IMR-90 (cell line): ENCODE measurements at regions not wholly inside any gene's neighbourhood (a gene's known extent, or its start where the extent isn't known, plus 50 kb on each side); places are given as distances from the start of the nearest gene placed in this dataset.

Source experiments
- ATAC-seq: fragments of 200-7000 bp; cut with Tn5 transposase; 2 replicates; pipeline ENCODE4 v1.9.1; 2020; ENCODE audit warnings: low read depth, mild to moderate bottlenecking, moderate library complexity
- BruUV-seq: library from RNA; stranded (reverse); fragments of 400-500 nt; replicated peaks from 2 replicates; lab custom pipeline; 2021; lab: Mats Ljungman, UMichigan
- CTCF ChIA-PET: fragments of 300-600 bp; formaldehyde crosslinking; extraction: SDS; loops from one replicate; lab custom pipeline; 2021; ENCODE audit warnings: antibody characterized with exemption; lab: Yijun Ruan, JAX
- POLR2A ChIA-PET: fragments of 300-600 bp; sonication (Branson Sonifier 250); formaldehyde crosslinking; loops from one replicate; lab custom pipeline; 2022; ENCODE audit warnings: antibody characterized with exemption; ENCODE audit not compliant: unreplicated experiment; lab: Charles Lee
- DNase-seq: peaks from one replicate; pipeline ENCODE4 v3.0.0; 2013
- H2AFZ ChIP-seq: replicated peaks from 2 replicates; pipeline ENCODE3; 2013; ENCODE audit warnings: low read length, mild to moderate bottlenecking; ENCODE audit not compliant: poor library complexity
- H2AK5ac ChIP-seq: 2 replicates; pipeline ENCODE4 v1.6.1; 2013; ENCODE audit warnings: low read depth, low read length, inconsistent platforms
- H2AK9ac ChIP-seq: replicated peaks from 2 replicates; pipeline ENCODE3; 2013; ENCODE audit warnings: mild to moderate bottlenecking, low read depth, low read length, moderate library complexity; ENCODE audit not compliant: poor library complexity
- H2BK120ac ChIP-seq: 2 replicates; pipeline ENCODE4 v1.6.1; 2013; ENCODE audit warnings: low read depth, low read length, inconsistent platforms
- H2BK15ac ChIP-seq: 3 replicates; pipeline ENCODE4 v1.6.1; 2013; ENCODE audit warnings: low read depth, low read length, inconsistent platforms
- H2BK20ac ChIP-seq: 2 replicates; pipeline ENCODE4 v1.6.1; 2013; ENCODE audit warnings: low read depth, mild to moderate bottlenecking, inconsistent platforms, low read length, moderate library complexity
- H2BK5ac ChIP-seq: 2 replicates; pipeline ENCODE4 v1.6.1; 2013; ENCODE audit warnings: mild to moderate bottlenecking, low read depth, low read length, inconsistent platforms; ENCODE audit not compliant: poor library complexity, severe bottlenecking
- H3K14ac ChIP-seq: replicated peaks from 2 replicates; pipeline ENCODE4 v1.6.1; 2013; ENCODE audit warnings: low read depth, low read length, inconsistent platforms
- H3K18ac ChIP-seq: 2 replicates; pipeline ENCODE4 v1.6.1; 2013; ENCODE audit warnings: low read depth, low read length, control low read depth
- H3K23ac ChIP-seq: 2 replicates; pipeline ENCODE4 v1.6.1; 2013; ENCODE audit warnings: low read depth, low read length, inconsistent platforms
- H3K27ac ChIP-seq: 2 replicates; pipeline ENCODE4 v1.5.1; 2013; ENCODE audit warnings: mild to moderate bottlenecking, control low read depth, low read length; ENCODE audit not compliant: insufficient read depth
- H3K27me3 ChIP-seq: 2 replicates; pipeline ENCODE4 v1.6.1; 2013; ENCODE audit warnings: low read length; ENCODE audit not compliant: control insufficient read depth, insufficient read depth
- H3K36me3 ChIP-seq: 2 replicates; pipeline ENCODE4 v1.6.1; 2013; ENCODE audit warnings: low read length, mixed read lengths; ENCODE audit not compliant: control insufficient read depth, insufficient read depth
- H3K4ac ChIP-seq: 2 replicates; pipeline ENCODE4 v1.6.1; 2013; ENCODE audit warnings: low read depth, low read length, inconsistent platforms
- H3K4me1 ChIP-seq: 2 replicates; pipeline ENCODE4 v1.6.1; 2013; ENCODE audit warnings: low read length, mixed read lengths; ENCODE audit not compliant: control insufficient read depth, insufficient read depth
- H3K4me2 ChIP-seq: 2 replicates; pipeline ENCODE4 v1.6.1; 2013; ENCODE audit warnings: low read depth, mild to moderate bottlenecking, control low read depth, low read length, moderate library complexity
- H3K4me3 ChIP-seq: 2 replicates; pipeline ENCODE4 v1.5.1; 2013; ENCODE audit warnings: low read depth, mild to moderate bottlenecking, control low read depth, low read length, moderate library complexity; ENCODE audit not compliant: insufficient read depth
- H3K56ac ChIP-seq: 2 replicates; pipeline ENCODE4 v1.6.1; 2013; ENCODE audit warnings: low read length, inconsistent platforms; ENCODE audit not compliant: insufficient read depth; ENCODE audit errors: extremely low read depth
- H3K79me1 ChIP-seq, 2 experiments: 2 replicates each; pipeline ENCODE4 v1.6.1; 2013; ENCODE audit warnings: low read length in 2 of 2, inconsistent platforms in 1 of 2, low read depth in 1 of 2
- H3K9ac ChIP-seq: 2 replicates; pipeline ENCODE4 v1.6.1; 2013; ENCODE audit warnings: low read depth, low read length, control low read depth
- H3K9me1 ChIP-seq: 2 replicates; pipeline ENCODE4 v1.6.1; 2013; ENCODE audit warnings: low read length, inconsistent platforms; ENCODE audit not compliant: insufficient read depth
- H3K9me3 ChIP-seq: 2 replicates; pipeline ENCODE4 v1.6.1; 2013; ENCODE audit warnings: low read length; ENCODE audit not compliant: control insufficient read depth, insufficient read depth
- H4K20me1 ChIP-seq: 2 replicates; pipeline ENCODE4 v1.6.1; 2013; ENCODE audit warnings: low read length, inconsistent platforms; ENCODE audit not compliant: insufficient read depth
- H4K5ac ChIP-seq: 2 replicates; pipeline ENCODE4 v1.6.1; 2013; ENCODE audit warnings: mild to moderate bottlenecking, low read depth, low read length, control low read depth
- H4K8ac ChIP-seq, 2 experiments: 2 replicates each; pipeline ENCODE4 v1.6.1; 2013; ENCODE audit warnings: low read depth in 2 of 2, low read length in 2 of 2, control low read depth in 1 of 2, inconsistent platforms in 1 of 2
- H4K91ac ChIP-seq: 2 replicates; pipeline ENCODE4 v1.6.1; 2013; ENCODE audit warnings: low read depth, low read length, inconsistent platforms; ENCODE audit not compliant: insufficient read depth
- BHLHE40 ChIP-seq: fragments of 150-350 bp; IDR thresholded peaks from 2 replicates; pipeline ENCODE4 v1.6.1; 2016; ENCODE audit warnings: mild to moderate bottlenecking, low read depth, low read length
- CEBPB ChIP-seq: IDR thresholded peaks from 2 replicates; pipeline ENCODE4 v1.6.1; 2012; ENCODE audit warnings: low read depth, low read length, improper control_type of control experiment
- ELK1 ChIP-seq: fragments of 150-350 bp; IDR thresholded peaks from 2 replicates; pipeline ENCODE4 v1.6.1; 2016; ENCODE audit warnings: low read depth, mild to moderate bottlenecking, low read length, moderate library complexity, borderline replicate concordance
- FOS ChIP-seq: fragments of 150-350 bp; IDR thresholded peaks from 2 replicates; pipeline ENCODE4 v1.6.1; 2016; ENCODE audit warnings: low read depth, low read length
- MAFK ChIP-seq: IDR thresholded peaks from 2 replicates; pipeline ENCODE4 v1.6.1; 2012; ENCODE audit warnings: low read depth, low read length, improper control_type of control experiment
- MAZ ChIP-seq: IDR thresholded peaks from 2 replicates; pipeline ENCODE4 v1.6.1; 2012; ENCODE audit warnings: low read depth, mild to moderate bottlenecking, low read length, improper control_type of control experiment, moderate library complexity, borderline replicate concordance
- NFE2L2 ChIP-seq: fragments of 150-350 bp; IDR thresholded peaks from 2 replicates; pipeline ENCODE4 v1.6.1; 2016; ENCODE audit warnings: low read depth, mild to moderate bottlenecking, low read length
- RAD21 ChIP-seq: IDR thresholded peaks from 2 replicates; pipeline ENCODE4 v1.6.1; 2012; ENCODE audit warnings: low read length, improper control_type of control experiment
- RCOR1 ChIP-seq: IDR thresholded peaks from 2 replicates; pipeline ENCODE4 v1.6.1; 2012; ENCODE audit warnings: mild to moderate bottlenecking, low read length, improper control_type of control experiment; ENCODE audit not compliant: insufficient replicate concordance
- SMC3 ChIP-seq: fragments of 150-350 bp; IDR thresholded peaks from 2 replicates; pipeline ENCODE4 v1.6.1; 2016; ENCODE audit warnings: low read depth, mild to moderate bottlenecking, antibody characterized with exemption, low read length, moderate library complexity
- USF2 ChIP-seq: fragments of 150-350 bp; IDR thresholded peaks from 2 replicates; pipeline ENCODE4 v1.6.1; 2017; ENCODE audit warnings: mild to moderate bottlenecking, antibody characterized with exemption, low read length, low read depth
- WGBS, 2 experiments: methylation state at CpG; one replicate each; pipeline versions ENCODE4 v1.1.5 to v1.1.7; 2013; ENCODE audit warnings: missing lambda C conversion rate in 2 of 2; ENCODE audit not compliant: insufficient read length in 1 of 2; ENCODE audit errors: extremely low coverage in 2 of 2; 5-methylcytosine and 5-hydroxymethylcytosine counted together
- dilution Hi-C: fragments of 300-500 bp; cut with HindIII; formaldehyde crosslinking; loops from one replicate; pipeline ENCODE4 v1.14.3; 2018; ENCODE audit warnings: low sequenced_read_pairs; ENCODE audit not compliant: unreplicated experiment
- in situ Hi-C: fragments of 300-500 bp; cut with MboI; formaldehyde crosslinking; loops from 3 replicates; pipeline ENCODE4 v1.14.3; 2019; ENCODE audit warnings: low sequenced_read_pairs, inconsistent platforms, mixed read lengths
- intact Hi-C: fragments of 100-400 bp; cut with micrococcal nuclease; formaldehyde crosslinking; loops from 2 replicates; pipeline ENCODE4 v1.10.0; 2022
- TF ChIP-seq, protein P1 (sequence below): conservative IDR thresholded peaks from 2 replicates; pipeline ENCODE4 v1.5.1; 2012; ENCODE audit warnings: mild to moderate bottlenecking, low read depth, low read length, improper control_type of control experiment

GRCh38 chr12:115380546-115381120, 696.7 kb upstream of the TBX3 start:
- Histone ChIP-seq H3K14ac (no peak overlapping the region), H3K9me3 (no peaks in the 10 kb centered on the region), H3K4ac (no peak overlapping the region), H3K36me3 (no peaks in the 10 kb centered on the region), H3K79me1 (no peaks in the 10 kb centered on the region), H3K9me1 (peaks cover 6% of the 10 kb centered on the region; the same call in 1 of the 2 replicates), H2BK20ac (no peak overlapping the region), H3K27me3 (peaks cover 3% of the 10 kb centered on the region; the same call in 1 of the 2 replicates), H3K23ac (no peak overlapping the region), H4K5ac (no peak overlapping the region), H3K4me1 (peaks cover 2% of the 10 kb centered on the region), H3K27ac (no peak overlapping the region), H2BK5ac (no peak overlapping the region), H4K91ac (no peak overlapping the region), H3K4me2 (no peak overlapping the region), H2AK5ac (no peak overlapping the region), H2AK9ac (no peak overlapping the region), H2AFZ (no peak overlapping the region), H2BK15ac (no peak overlapping the region), H3K18ac (no peak overlapping the region), H3K56ac (no peak overlapping the region), H4K8ac (no peak overlapping the region), H2BK120ac (no peak overlapping the region), H4K20me1 (no peaks in the 10 kb centered on the region), H3K9ac (no peak overlapping the region), H3K4me3 (no peak overlapping the region)
- intact Hi-C loops = no loop called here
- DNase-seq = no peak
- no peak for ATAC-seq
- BruUV-seq = no TSS peak
- in situ Hi-C loops = no loop called here
- ChIA-PET POLR2A (no interaction called here), CTCF (no interaction called here)
- no peak for TF ChIP-seq RCOR1
- no peak for TF ChIP-seq ELK1
- TF ChIP-seq MAZ = no peak
- no peak for TF ChIP-seq MAFK
- TF ChIP-seq, protein P1, sequence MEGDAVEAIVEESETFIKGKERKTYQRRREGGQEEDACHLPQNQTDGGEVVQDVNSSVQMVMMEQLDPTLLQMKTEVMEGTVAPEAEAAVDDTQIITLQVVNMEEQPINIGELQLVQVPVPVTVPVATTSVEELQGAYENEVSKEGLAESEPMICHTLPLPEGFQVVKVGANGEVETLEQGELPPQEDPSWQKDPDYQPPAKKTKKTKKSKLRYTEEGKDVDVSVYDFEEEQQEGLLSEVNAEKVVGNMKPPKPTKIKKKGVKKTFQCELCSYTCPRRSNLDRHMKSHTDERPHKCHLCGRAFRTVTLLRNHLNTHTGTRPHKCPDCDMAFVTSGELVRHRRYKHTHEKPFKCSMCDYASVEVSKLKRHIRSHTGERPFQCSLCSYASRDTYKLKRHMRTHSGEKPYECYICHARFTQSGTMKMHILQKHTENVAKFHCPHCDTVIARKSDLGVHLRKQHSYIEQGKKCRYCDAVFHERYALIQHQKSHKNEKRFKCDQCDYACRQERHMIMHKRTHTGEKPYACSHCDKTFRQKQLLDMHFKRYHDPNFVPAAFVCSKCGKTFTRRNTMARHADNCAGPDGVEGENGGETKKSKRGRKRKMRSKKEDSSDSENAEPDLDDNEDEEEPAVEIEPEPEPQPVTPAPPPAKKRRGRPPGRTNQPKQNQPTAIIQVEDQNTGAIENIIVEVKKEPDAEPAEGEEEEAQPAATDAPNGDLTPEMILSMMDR = no peak
- no peak for TF ChIP-seq CEBPB
- TF ChIP-seq BHLHE40 = no peak
- TF ChIP-seq NFE2L2 = no peak
- no peak for TF ChIP-seq FOS
- no peak for TF ChIP-seq SMC3
- TF ChIP-seq USF2 = no peak
- TF ChIP-seq RAD21 = no peak
- dilution Hi-C loops = no loop called here
- WGBS, 2 experiments = 89% methylated on average over 3 of the region's 9 CpGs; no CpG with 5 or more reads in 1 of the 2 experiments
